Fibroblast of the aortic adventitia (primary cell): ENCODE measurements at regions not wholly inside any gene's neighbourhood (a gene's known extent, or its start where the extent isn't known, plus 50 kb on each side); places are given as distances from the start of the nearest gene placed in this dataset.

Source experiments
- DNase-seq: peaks from one replicate; pipeline ENCODE4 v3.0.0-alpha.2; 2010; ENCODE audit warnings: low read depth
- H3K4me3 ChIP-seq: 2 replicates; pipeline ENCODE4 v1.5.1; 2011; ENCODE audit warnings: low read depth, mild to moderate bottlenecking, control low read depth, low read length, moderate library complexity
- CTCF ChIP-seq: IDR thresholded peaks from 2 replicates; pipeline ENCODE4 v1.5.1; 2011; ENCODE audit warnings: mild to moderate bottlenecking, low read length, control low read depth, inconsistent platforms; ENCODE audit not compliant: insufficient read depth

GRCh38 chr22:47779474-47779873 is 1017.0 kb downstream of the TBC1D22A start:
- TF ChIP-seq CTCF: no peak
- no peak for DNase-seq

GRCh38 chr22:47778160-47778658 is 1015.8 kb downstream of the TBC1D22A start:
- no peak overlapping the region for H3K4me3 ChIP-seq
- DNase-seq: no peak
- TF ChIP-seq CTCF: no peak

More at GRCh38 chr22:47779474-47779873, 1017.0 kb downstream of the TBC1D22A start:
- no peak overlapping the region for H3K4me3 ChIP-seq

- DNase-seq: no peak
- no peak overlapping the region for H3K4me3 ChIP-seq
- TF ChIP-seq CTCF: no peak
Measured at GRCh38 chr22:47777426-47777825, 1015.0 kb downstream of the TBC1D22A start.

GRCh38 chr22:47776329-47776728 is 1013.9 kb downstream of the TBC1D22A start:
- H3K4me3 ChIP-seq: no peak overlapping the region
- no peak for TF ChIP-seq CTCF
- DNase-seq: no peak

- no peak for DNase-seq
- no peak overlapping the region for H3K4me3 ChIP-seq
- TF ChIP-seq CTCF: no peak
Measured at GRCh38 chr22:47775686-47776085, 1013.2 kb downstream of the TBC1D22A start.

GRCh38 chr22:47775191-47775590 is 1012.7 kb downstream of the TBC1D22A start:
- no peak for TF ChIP-seq CTCF
- DNase-seq: no peak
- H3K4me3 ChIP-seq: no peak overlapping the region

- no peak for DNase-seq
- no peak overlapping the region for H3K4me3 ChIP-seq
- TF ChIP-seq CTCF: no peak
Measured at GRCh38 chr22:47773635-47774034, 1011.2 kb downstream of the TBC1D22A start.
